NCI-H82 (cell line): ENCODE measurements at regions not wholly inside any gene's neighbourhood (a gene's known extent, or its start where the extent isn't known, plus 50 kb on each side); places are given as distances from the start of the nearest gene placed in this dataset.

Experiments
- DNase-seq: peaks from one replicate; lab custom pipeline; 2025; lab: John Stamatoyannopoulos, UW

DNA sequence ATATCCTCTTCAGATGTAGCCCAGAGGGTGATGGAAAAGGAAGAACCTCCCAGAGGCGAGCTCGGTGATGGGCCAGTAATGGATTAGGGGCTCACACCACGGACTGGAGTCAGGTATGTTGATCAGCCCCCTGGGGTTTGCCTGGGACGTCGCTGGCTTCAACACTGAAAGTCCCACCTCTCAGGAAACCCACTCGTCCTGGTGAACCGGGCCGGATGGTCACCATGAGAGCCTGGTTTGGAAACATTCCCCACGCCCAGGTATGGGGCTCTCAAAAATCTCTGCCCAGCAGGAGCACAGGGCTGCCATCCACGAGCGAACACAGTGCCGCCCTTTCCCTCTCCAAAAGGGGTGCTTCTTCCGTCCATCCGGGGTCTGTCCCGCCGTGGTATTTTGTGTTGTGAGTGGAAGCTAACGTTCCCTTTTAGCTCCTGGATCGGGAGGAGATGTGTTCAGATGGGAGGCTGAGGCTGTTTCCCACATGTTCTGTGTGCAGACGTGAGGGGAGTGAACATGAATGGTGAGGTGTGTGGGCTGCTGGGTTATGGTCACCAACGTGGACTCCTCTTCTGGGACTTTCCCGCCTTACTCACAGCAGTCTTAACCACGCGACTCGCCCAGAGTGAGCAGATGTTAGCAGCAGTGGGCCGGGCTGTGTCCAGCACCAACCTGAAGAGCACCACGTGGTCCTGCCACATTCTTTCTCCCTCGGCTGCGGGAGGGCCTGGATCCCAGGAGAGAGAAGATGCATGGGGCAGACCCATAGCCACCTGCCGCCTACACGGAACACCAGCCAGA lies 139.2 kb downstream of the KIF26A start:
- no peak for DNase-seq

- no peak for DNase-seq
Measured at GRCh38 chr14:104278214-104278534, 139.8 kb downstream of the KIF26A start.

DNA sequence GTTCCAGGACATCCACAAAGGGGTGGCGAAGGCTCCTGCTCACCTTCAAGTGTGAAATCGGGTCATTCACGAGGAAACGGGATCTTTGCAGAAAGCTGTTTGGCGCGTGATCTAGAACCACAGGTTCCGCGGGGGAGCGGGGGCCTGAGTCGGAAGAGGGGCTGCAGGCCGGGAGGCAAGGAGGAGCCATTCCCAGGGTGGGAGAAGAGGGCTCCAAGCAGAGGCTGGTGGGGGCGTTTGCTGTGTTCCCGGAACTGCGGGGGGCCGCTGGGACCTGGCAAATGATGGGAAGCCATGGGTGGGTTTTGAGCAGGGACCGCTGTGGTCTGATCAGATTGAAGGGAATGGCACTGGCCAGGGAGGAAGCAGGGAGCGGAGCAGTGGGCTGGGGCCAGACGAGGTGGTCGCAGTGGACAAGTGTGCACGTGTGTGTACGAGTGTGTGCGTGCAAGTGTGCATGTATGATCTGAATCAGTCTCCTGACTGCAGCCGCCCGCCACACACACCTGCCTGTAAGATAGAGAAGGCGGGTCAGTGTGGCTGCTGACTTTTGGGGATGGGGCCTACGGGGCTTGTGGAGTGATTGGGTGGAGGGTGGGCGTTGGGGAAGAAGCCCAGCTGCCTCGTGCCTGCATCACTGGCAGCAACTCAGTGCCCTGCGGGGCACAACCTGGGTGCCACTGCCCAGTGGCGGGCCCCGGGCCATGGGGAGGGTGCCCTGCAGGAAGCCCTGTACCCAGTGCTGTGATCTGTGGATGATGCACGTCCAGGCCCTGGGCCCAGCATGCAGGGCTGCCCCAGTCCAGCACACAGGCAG lies 141.9 kb downstream of the KIF26A start:
- DNase-seq = no peak

DNA sequence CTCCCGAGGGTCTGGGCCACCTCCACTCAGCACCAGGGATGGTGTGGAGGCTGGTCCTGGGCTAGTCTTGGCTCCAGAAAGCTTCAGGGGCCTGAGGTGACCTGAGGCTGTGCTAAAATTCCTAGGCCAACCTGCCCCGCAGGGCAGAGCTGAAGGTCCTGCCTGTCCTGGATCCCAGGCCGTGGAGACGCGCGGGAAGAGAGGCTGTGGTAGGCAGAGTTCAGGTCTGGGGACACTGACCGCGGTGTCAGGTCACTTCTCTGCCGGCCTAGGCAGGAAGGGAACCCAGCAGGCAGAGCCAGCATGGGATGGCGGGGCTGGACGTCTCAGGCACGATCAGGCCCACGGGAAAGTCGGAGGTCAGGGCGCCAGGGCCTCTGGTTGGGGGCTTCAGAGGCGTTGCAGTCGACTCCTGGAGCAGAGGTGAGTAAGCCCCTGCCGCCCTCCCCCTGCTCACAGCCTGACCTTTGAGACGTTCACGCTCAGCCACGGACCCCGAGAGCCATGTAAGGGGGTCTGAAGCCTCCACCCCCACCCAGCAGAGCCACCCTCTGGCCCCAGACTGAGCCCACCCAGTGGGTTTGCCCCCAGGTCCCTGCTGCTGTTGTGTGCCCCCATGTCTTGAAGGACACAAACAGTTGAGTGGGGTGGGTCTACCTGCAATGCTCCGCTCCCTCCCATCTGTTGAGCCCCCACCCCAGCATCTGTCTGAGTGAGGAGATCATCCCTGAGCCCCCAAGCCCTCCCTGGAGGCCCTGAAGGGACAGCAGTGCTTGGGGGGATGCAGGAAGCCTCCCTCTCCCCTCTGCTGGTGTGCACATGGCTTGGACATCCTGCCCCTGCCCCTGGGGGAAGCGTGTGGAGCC lies 142.7 kb downstream of the KIF26A start:
- DNase-seq = peak; percentile 73

- DNase-seq = no peak
Measured at GRCh38 chr14:104281768-104282301, 143.4 kb downstream of the KIF26A start.

- DNase-seq = peak; percentile 29
Measured at GRCh38 chr14:104282332-104283196, 144.2 kb downstream of the KIF26A start.

DNA sequence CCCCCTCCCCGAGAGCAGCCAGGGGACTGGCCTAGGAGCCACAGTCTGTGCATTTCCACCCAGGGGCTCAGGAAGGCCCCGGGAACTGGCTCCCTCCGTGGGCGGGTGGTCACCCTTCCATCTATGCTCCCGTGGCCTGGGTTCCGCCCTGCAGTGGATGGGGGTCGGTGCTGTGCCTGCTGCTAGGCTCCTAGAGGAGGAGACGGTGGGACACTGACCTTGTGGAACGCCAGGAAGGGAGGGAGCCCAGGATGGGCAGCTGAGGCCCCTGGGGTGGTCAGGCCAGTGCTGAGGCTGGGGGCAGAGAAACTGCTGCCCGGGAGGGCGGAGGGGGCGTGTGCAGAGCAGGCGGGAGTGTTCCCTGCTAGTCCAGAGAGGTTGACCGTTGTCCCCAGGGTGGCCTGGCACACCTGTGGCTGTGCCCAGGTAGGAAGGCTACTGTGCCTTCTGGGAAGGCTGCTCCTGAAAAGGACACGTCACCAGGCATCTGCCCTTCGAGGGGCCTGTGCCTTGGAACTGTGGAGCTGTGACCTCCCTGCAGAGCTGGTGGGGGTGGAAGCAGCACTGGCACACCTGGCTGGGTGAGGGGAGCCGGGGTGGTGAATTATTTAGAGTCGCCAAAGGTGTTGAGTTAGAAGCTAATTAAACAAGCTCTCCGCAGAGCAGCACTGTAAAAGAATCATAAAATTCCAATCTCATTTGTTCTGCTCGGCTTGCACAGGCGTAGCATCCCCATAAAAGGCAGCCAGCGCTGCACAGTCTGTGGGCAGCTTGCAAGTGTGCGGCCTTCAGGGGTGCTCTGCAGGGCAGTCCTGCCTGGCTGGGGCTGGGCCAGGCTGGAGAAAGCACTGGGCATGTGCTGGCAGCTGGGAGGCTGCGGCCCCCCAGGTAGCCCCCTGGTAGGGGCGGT lies 145.1 kb downstream of the KIF26A start:
- no peak for DNase-seq

DNA sequence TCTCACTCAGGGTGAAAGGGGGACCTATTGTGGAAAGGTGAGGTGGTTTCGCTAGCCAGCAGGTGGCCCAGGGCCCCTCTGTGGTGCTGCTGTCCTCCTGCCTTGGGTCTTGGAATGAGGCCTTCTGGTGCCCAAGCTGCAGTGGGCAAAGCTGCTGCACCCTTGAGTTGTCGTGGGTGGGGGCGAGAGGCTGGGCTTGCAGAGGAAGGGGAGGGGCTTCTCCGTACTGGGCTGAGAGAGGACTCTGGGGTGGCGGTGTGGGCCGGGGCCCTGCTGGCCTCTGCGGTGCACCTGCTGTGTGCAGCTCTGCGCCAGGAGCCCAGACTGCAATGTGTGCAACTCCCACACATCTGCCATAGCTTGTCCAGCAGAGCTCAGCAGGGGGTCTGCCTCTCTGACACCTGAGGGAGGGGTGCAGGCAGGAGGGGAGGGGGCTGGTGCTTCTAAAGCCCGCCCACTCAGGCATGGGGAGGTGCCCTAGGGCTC lies 145.8 kb downstream of the KIF26A start:
- DNase-seq = peak; percentile 78

DNA sequence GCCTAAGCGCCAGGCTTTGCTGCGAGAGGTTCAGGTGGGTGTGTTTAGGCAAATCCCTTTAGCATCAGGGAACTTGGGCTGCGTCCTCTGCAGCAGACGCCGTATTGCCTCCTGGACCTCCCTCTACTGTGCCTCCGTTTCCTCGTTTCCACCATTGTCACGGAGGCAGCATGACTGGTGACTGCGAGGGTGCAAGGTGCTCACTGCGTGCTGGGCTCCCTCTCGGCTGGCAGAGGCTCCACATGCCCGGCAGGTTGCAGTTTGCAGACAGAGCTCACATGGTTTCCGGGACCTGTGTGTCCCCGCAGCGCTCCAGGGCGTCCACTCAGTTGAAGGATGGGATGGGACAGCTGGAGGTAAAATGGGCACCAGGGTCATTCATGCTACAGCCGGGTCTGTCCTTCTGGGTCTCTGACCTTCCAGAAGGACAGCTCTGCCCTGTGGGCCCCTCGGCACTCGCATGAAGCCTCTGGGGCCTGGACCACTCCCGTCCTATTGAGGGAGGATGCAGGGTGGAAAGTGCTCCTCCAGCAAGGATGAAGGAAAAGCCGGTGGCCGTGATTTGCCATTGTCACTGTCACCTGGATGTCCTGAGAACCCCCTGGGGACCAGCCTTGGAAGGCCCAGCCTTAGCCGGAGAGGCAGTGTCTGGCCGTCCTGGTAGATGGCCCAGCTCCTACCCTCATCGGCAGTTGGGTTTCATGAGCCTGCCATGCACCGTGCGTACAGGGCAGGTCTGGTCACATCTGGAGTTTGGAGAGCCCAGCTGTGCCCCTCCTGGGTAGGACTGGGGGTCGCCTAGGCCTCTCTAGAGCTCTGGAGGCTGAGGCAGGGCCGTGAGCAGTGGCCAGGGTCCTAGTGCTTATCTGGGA lies 146.5 kb downstream of the KIF26A start:
- no peak for DNase-seq

DNA sequence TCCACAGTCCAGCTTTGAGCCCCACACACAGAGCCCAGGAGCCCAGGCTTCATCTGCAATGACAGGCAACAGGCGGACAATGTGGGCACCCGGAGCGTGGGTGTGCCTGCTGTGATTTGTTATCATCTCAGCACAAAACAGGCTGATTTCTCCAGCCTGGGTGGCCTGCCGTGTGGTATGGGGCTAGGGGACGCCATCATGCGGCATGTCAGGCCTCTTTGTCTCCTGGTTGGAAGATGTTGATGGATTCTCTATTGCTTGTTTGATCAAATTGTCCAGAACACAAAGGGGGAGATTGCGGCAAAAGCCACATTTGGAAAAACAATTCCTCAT lies 147.1 kb downstream of the KIF26A start:
- no peak for DNase-seq

GRCh38 chr14:104286086-104286485 lies 147.7 kb downstream of the KIF26A start:
- DNase-seq = no peak

DNA sequence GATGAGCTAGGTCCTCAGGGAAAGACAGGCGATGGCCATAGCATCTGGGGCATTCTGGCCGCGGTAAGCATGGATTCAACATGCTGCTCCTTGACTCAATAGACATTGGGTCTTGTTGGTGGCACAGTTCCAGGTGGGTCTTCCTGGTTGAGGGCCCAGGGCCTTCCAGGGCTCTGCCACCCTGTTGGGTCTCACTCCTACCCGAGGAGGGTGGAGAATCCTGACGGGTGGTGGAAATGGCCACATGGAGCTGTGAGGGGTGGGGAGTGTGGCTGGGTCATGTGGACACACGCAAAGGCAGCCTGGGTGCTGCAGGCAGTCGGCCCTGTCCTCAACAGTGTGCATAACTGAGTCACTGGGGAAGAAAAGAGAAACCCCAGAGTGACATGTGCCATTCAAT lies 148.1 kb downstream of the KIF26A start:
- DNase-seq = no peak

- DNase-seq = no peak
Measured at GRCh38 chr14:104287301-104288009, 149.1 kb downstream of the KIF26A start.

DNA sequence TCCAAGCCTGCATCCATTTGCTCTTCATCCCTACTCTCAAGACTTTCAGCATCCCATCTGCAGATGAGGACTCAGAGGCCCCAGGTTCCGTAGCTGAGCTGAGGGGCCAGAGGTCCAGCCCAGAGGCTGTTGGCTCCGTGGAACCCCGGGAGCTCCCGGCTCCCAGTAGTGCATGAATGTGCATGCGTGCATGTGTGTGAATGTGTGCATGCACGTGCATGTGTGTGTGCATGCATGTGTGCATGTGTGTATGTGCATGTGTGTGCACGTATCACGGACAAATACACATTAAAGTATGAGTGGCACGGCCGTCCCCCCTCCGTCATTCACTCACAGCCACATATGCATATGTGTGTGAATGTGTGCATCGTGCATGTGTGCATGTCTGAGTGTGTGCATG lies 149.9 kb downstream of the KIF26A start:
- no peak for DNase-seq

DNA sequence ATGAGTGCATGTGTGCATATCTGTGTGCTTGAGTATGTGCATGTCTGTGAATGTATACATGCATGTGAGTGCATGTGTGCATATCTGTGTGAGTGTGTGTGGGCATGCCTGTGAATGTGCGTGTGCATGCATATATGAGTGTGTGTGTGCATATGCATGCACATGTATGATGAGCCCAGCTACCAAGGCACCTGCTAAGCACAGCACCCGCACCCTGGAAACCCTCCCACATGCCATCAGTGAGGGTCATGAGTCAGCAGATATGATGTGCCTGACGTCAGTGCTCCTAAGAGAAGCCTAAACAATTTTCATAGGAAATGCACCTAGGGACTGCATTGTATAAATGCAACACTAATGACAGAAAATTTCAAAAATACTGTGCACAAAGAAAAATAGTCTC lies 151.1 kb downstream of the KIF26A start:
- no peak for DNase-seq

- no peak for DNase-seq
Measured at GRCh38 chr14:104290058-104290667, 151.8 kb downstream of the KIF26A start.

- DNase-seq = no peak
Measured at GRCh38 chr14:104290756-104291122, 152.4 kb downstream of the KIF26A start.
